Amniotic epithelial cell (primary cell): ENCODE measurements at regions not wholly inside any gene's neighbourhood (a gene's known extent, or its start where the extent isn't known, plus 50 kb on each side); places are given as distances from the start of the nearest gene placed in this dataset.

ENCODE experiments used
- DNase-seq: peaks from one replicate; pipeline ENCODE4 v3.0.0-alpha.2; 2010; ENCODE audit warnings: low read depth

DNA sequence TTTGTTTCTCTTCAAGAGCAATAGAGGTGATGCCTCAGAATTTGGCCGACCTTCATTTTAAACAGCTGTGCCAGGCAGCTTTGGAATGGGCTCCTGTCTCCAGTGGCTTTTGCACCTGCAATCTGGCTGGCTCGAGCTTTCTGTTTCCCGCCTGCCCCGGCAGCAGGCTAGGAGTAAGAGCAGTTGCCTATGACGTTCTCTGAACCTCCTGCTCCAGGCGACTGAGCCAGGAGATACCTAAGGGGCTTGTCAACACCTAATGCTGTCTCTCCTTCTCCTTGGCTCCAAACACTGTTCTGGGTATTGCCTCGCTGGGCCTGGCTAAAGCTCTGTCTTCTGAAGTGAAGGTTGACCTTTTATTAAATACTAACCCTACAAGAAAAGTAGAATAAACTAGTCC lies 229.9 kb downstream of the LRRN1 start:
- no peak for DNase-seq

DNA sequence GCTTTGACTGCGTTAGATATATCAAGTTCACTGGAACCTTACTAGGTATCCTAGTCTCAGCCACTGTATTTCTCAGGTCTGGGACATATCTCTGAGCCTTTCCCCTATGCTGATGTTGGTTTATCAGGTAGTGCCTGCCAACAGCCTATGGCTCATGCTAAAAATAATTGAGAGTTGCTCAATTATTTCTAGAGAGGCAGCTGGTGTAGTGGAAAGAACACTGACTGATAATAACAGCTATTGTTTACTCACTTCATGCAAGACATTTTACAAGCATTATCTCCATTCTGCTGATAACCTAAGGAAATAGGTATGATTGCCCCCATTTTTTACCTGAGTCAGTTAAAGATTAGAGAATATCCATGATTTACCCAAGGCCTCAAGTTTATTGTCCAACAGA lies 231.4 kb downstream of the LRRN1 start:
- DNase-seq = no peak

GRCh38 chr3:4033296-4033695 lies 234.1 kb downstream of the LRRN1 start:
- DNase-seq = no peak

- no peak for DNase-seq
Observed at GRCh38 chr3:4036046-4036445, 236.8 kb downstream of the LRRN1 start.

DNA sequence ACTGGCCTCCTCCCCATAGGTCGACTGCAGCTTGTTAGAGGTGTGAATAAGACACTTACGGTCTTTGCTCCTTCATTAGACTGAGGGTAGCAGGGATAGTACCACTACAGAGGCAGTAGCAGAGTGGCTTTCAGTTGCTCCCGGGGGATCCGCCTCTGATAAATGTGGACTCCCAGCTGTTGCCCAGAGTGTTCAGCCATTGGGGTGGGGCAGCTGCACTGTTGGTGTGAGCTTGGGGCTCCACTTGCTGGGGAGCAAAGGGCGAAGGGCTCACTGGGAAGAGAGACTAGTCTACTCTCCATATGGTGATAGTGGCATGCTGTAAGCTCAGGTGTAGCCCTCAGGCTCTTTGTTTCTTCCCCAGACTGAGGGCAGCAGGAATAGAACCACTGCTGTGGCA lies 239.1 kb downstream of the LRRN1 start:
- DNase-seq = no peak

GRCh38 chr3:4042070-4042469 lies 242.8 kb downstream of the LRRN1 start:
- no peak for DNase-seq

DNA sequence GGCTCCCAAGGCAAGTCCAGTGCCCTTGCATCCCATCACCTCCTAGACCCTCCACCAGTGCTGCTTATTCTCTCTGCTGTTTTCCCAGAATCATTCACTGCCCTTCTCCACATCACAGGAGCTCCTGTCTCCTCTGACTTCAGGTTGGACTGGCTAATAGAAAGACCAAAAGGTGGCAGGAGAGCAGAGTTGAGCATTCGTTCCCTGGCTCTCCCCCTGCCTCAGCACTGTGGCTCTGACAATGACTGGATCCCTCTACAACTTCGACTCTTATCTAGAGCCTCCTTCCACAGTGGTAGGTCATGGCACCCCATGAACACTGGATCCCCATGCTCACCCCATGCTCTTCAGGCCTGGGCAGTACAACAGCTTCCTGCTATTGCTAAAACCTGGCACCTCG lies 243.6 kb downstream of the LRRN1 start:
- DNase-seq = no peak

GRCh38 chr3:4043867-4044575 lies 244.8 kb downstream of the LRRN1 start:
- no peak for DNase-seq

DNA sequence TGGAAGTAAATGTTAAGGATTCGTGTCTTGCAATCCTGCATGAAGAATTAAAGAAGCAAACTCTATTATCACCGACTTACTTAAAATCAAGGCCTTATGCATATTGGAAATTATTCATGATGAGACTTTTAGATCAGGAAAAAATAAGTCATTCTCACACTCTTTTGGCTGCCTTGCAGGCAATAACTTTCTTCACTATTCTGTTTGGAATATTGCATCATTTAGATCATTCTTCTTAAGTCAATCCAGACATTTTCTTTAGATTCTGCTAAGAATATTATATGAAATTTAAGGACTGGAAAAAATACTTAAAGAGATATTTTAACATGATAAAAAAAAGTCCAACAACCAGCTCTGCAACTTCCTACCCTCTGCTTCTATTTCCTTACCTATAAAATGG lies 245.4 kb downstream of the LRRN1 start:
- no peak for DNase-seq

DNA sequence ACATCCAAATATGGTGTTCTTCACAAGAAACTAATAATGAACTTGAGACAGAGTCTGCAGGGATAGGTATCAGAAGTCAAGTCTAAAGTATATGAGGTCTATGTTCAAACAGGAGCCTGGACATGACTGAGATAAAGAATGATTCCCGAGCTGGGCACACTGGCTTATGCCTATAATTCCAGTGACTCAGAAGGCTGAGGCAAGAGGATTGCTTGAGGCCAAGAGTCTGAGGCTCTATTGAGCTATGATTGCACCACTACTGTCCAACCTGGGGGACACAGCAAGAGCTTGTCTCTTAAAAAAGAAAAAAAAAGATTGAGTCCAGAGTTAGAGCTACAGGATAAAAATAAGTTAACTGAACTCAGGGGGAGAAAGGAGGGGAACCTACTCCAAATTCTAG lies 246.5 kb downstream of the LRRN1 start:
- DNase-seq = no peak

DNA sequence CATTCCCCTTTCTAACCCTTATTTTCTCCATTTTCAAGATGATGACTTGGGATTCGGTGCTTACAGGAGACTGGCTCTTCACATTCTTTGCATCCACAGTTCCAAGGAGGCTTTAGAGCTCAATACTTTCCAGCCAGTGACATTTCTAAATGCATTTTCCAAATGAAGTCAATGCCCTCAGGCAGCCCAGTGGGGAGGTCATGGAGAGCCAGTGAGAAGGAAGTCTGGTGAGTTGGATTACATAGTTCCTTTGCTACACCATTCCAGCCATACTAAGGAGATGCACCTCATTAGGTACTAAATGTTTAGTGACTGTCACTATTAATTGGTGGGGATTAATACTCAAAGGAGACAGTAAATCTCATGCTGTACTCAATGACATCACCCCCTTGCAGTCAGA lies 248.1 kb downstream of the LRRN1 start:
- DNase-seq = no peak

- no peak for DNase-seq
Observed at GRCh38 chr3:4052706-4053105, 250.5 kb upstream of the SETMAR start.

DNA sequence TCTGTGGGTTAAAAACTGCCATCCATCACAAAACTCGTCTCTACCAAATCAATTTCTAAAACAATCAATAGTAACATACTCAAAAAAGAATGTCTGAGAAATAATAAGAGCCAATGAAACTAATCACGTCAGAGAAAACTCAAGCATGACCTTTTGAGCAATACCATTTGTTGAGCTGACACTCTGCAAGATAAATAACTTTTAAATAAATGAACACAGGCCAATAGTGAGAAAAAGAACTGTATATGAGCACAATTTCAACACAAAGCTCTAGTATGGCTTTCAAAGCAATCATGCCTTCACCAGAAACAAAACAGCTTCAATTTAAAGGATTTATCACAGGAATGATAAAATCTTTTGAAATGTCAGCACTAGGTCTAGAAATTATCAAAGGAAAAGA lies 249.2 kb upstream of the SETMAR start:
- no peak for DNase-seq

GRCh38 chr3:4060064-4060463 lies 243.1 kb upstream of the SETMAR start:
- DNase-seq = peak; percentile 37

- no peak for DNase-seq
Observed at GRCh38 chr3:4060603-4061002, 242.6 kb upstream of the SETMAR start.

GRCh38 chr3:4061195-4061594 lies 242.0 kb upstream of the SETMAR start:
- no peak for DNase-seq

- no peak for DNase-seq
Observed at GRCh38 chr3:4061783-4062360, 241.3 kb upstream of the SETMAR start.

- DNase-seq = no peak
Observed at GRCh38 chr3:4062621-4063020, 240.5 kb upstream of the SETMAR start.

DNA sequence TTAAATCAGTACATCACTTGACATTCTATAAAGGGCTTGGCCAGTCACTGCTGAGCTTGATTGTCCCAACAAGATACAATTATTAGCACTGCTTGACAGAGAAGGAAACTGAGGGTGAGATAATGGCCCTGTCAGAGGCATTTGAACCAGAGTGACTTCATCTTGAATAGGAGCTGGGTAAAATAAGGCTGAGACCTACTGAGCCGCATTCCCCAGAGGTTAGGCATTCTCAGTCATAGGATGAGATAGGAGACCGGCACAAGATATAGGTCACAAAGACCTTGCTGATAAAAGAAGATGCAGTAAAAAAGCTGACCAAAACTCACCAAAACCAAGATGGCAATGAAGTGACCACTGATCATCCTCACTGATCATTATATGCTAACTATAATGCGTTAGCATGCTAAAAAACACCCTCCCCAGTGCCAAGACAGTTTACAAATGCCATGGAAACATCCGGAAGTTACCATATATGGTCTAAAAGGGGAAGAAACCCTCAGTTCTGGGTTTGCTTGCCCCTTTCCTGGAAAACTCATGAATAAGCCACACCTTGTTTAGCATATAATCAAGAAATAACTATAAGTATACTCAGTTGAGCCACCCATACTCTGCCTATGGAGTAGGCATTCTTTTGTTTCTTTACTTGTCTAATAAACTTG lies 239.1 kb upstream of the SETMAR start:
- no peak for DNase-seq

GRCh38 chr3:4065085-4065484 lies 238.1 kb upstream of the SETMAR start:
- DNase-seq = no peak

GRCh38 chr3:4065554-4065953 lies 237.6 kb upstream of the SETMAR start:
- DNase-seq = no peak

GRCh38 chr3:4067893-4068292 lies 235.3 kb upstream of the SETMAR start:
- DNase-seq = no peak

GRCh38 chr3:4069796-4070195 lies 233.4 kb upstream of the SETMAR start:
- no peak for DNase-seq
